MM.1S (cell line): ENCODE measurements at regions not wholly inside any gene's neighbourhood (a gene's known extent, or its start where the extent isn't known, plus 50 kb on each side); places are given as distances from the start of the nearest gene placed in this dataset.
A peak's percentile ranks its signal among the peaks of the same experiment; 100 is the strongest.

Experiments
- DNase-seq: peaks from one replicate; pipeline ENCODE4 v3.0.0-alpha.2; 2015
- H2AFZ ChIP-seq: fragments of 300-600 bp; sonication (generic); 2 replicates; pipeline ENCODE4 v1.6.0; 2016; ENCODE audit warnings: antibody characterized with exemption, low read length
- H3F3A ChIP-seq: fragments of 300-600 bp; sonication (generic); 2 replicates; pipeline ENCODE4 v1.6.1; 2016; ENCODE audit warnings: mild to moderate bottlenecking, antibody characterized with exemption, low read length, moderate library complexity, mixed read lengths; ENCODE audit not compliant: insufficient read depth
- H3K27ac ChIP-seq: fragments of 300-600 bp; sonication (generic); 2 replicates; pipeline ENCODE4 v1.5.1; 2016; ENCODE audit warnings: mild to moderate bottlenecking, low read length
- H3K27me3 ChIP-seq: fragments of 300-600 bp; sonication (generic); replicated peaks from 2 replicates; pipeline ENCODE4 v1.6.0; 2016; ENCODE audit warnings: low read length; ENCODE audit not compliant: insufficient read depth
- H3K36me3 ChIP-seq: fragments of 300-600 bp; sonication (generic); replicated peaks from 2 replicates; pipeline ENCODE4 v1.6.1; 2016; ENCODE audit warnings: mild to moderate bottlenecking, low read length, mixed read lengths; ENCODE audit not compliant: insufficient read depth
- H3K4me1 ChIP-seq: fragments of 300-600 bp; sonication (generic); 2 replicates; pipeline ENCODE4 v1.6.1; 2016; ENCODE audit warnings: low read length, mixed read lengths
- H3K4me2 ChIP-seq: fragments of 300-600 bp; sonication (generic); 2 replicates; pipeline ENCODE4 v1.6.0; 2016; ENCODE audit warnings: low read depth, low read length
- H3K4me3 ChIP-seq: fragments of 300-600 bp; sonication (generic); 2 replicates; pipeline ENCODE4 v1.5.1; 2016; ENCODE audit warnings: low read length, mixed read lengths
- H3K79me2 ChIP-seq: fragments of 300-600 bp; sonication (generic); 2 replicates; pipeline ENCODE4 v1.6.1; 2016; ENCODE audit warnings: mixed run types, low read length, mixed read lengths
- H3K9ac ChIP-seq: fragments of 300-600 bp; sonication (generic); 2 replicates; pipeline ENCODE4 v1.6.1; 2016; ENCODE audit warnings: low read length, mixed read lengths
- H3K9me2 ChIP-seq: fragments of 300-600 bp; sonication (generic); replicated peaks from 2 replicates; pipeline ENCODE4 v1.6.1; 2016; ENCODE audit warnings: mild to moderate bottlenecking, low read length, mixed read lengths; ENCODE audit not compliant: insufficient read depth
- H3K9me3 ChIP-seq: fragments of 300-600 bp; sonication (generic); replicated peaks from 2 replicates; pipeline ENCODE4 v1.6.1; 2016; ENCODE audit warnings: mild to moderate bottlenecking, low read length, mixed read lengths; ENCODE audit not compliant: insufficient read depth
- H4K20me1 ChIP-seq: fragments of 300-600 bp; sonication (generic); 2 replicates; pipeline ENCODE4 v1.6.1; 2016; ENCODE audit warnings: mild to moderate bottlenecking, low read length, moderate library complexity, mixed read lengths; ENCODE audit not compliant: insufficient read depth
- CTCF ChIP-seq: fragments of 300-600 bp; sonication (generic); IDR thresholded peaks from 2 replicates; pipeline ENCODE4 v1.5.1; 2016; ENCODE audit warnings: antibody characterized with exemption, low read length, mixed read lengths
- EZH2 ChIP-seq: fragments of 300-600 bp; sonication (generic); optimal IDR thresholded peaks from 2 replicates; pipeline ENCODE3; 2017; ENCODE audit warnings: low read depth, mild to moderate bottlenecking, antibody characterized with exemption, low read length, mixed read lengths
- EZH2phosphoT487 ChIP-seq: fragments of 300-600 bp; sonication (generic); IDR thresholded peaks from 2 replicates; pipeline ENCODE4 v1.6.1; 2018; ENCODE audit warnings: antibody characterized with exemption, low read length

- no peak overlapping the region for H3K9ac ChIP-seq
- no peak for DNase-seq
- no peaks in the 10 kb centered on the region for H3K36me3 ChIP-seq
- TF ChIP-seq EZH2phosphoT487 (no peak), CTCF (no peak), EZH2 (no peak)
- no peak overlapping the region for H2AFZ ChIP-seq
- H3K4me1 ChIP-seq: no peaks in the 10 kb centered on the region
- no peaks in the 10 kb centered on the region for H3K27me3 ChIP-seq
- no peaks in the 10 kb centered on the region for H3K9me2 ChIP-seq
- no peaks in the 10 kb centered on the region for H4K20me1 ChIP-seq
- no peaks in the 10 kb centered on the region for H3K9me3 ChIP-seq
- no peaks in the 10 kb centered on the region for H3K79me2 ChIP-seq
- H3K4me2 ChIP-seq: no peak overlapping the region
- no peak overlapping the region for H3K4me3 ChIP-seq
- H3F3A ChIP-seq: no peaks in the 10 kb centered on the region
- H3K27ac ChIP-seq: no peak overlapping the region
These were observed 619.5 kb downstream of the EPHA5 start for GRCh38 chr4:65050786-65051185.

DNA sequence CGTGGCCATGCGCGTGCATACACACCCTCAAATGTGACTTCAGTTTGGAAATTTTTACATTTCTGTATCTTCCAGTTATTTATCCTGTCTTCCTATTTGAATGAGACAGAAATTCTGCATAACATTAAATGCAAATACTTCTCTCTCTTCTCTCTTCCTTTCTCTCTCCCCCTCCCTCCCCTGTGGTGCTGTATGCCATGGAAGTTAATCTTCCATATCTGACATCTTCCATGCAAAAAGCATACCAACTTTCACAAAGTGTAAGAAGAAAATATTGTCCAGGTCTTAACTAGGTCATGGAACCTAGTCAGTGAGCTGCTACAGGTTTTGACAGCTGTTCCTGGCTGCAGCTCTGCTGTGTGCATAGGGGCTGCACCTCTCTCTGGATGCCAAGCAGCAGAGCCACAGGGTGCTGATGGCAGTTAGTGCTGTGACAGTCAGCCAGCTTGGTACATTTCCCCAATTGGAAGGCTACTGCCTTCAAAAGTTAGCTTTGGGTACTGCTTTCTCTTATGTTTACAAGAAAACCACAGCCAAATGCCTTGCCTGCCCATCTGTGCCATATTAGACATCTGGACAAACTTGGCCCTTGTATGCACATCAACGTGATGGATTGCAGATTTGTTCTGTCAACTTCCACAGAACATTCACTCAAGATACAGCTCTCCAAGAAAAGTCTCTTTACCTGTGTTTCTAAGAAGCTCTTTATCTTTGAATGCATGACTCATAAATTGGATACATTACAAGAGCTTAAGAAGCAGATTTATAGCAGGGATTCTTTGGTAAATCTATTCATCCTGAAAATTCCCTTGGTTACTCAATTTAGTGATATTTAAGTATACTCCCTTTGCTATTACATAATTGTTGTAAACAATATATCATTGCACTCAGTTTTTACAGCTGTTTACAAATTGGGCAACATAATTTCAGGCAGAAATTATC, 623.8 kb downstream of the EPHA5 start:
- Histone ChIP-seq H4K20me1 (no peaks in the 10 kb centered on the region), H3K9me3 (no peaks in the 10 kb centered on the region), H3K36me3 (no peaks in the 10 kb centered on the region), H3K4me1 (no peaks in the 10 kb centered on the region), H3K9me2 (no peaks in the 10 kb centered on the region), H2AFZ (no peak overlapping the region), H3K4me3 (no peak overlapping the region), H3K27ac (no peak overlapping the region), H3F3A (no peaks in the 10 kb centered on the region), H3K27me3 (no peaks in the 10 kb centered on the region), H3K79me2 (no peaks in the 10 kb centered on the region), H3K4me2 (no peak overlapping the region), H3K9ac (no peak overlapping the region)
- DNase-seq: no peak
- TF ChIP-seq CTCF (no peak), EZH2 (no peak), EZH2phosphoT487 (no peak)

GRCh38 chr4:65033899-65034298, 624.6 kb upstream of the TECRL start:
- no peaks in the 10 kb centered on the region for H3K9me3 ChIP-seq
- H3K9ac ChIP-seq: no peak overlapping the region
- no peaks in the 10 kb centered on the region for H3K79me2 ChIP-seq
- DNase-seq: no peak
- TF ChIP-seq EZH2phosphoT487: no peak
- peak; percentile 27 for TF ChIP-seq CTCF
- no peaks in the 10 kb centered on the region for H4K20me1 ChIP-seq
- H3K4me3 ChIP-seq: no peak overlapping the region
- no peaks in the 10 kb centered on the region for H3K36me3 ChIP-seq
- no peaks in the 10 kb centered on the region for H3K4me1 ChIP-seq
- no peaks in the 10 kb centered on the region for H3K9me2 ChIP-seq
- H3K27me3 ChIP-seq: no peaks in the 10 kb centered on the region
- H3F3A ChIP-seq: no peaks in the 10 kb centered on the region
- no peak overlapping the region for H3K4me2 ChIP-seq
- H2AFZ ChIP-seq: no peak overlapping the region
- no peak overlapping the region for H3K27ac ChIP-seq
